ENCODE measurements at regions not wholly inside any gene's neighbourhood (a gene's known extent, or its start where the extent isn't known, plus 50 kb on each side); places are given as distances from the start of the nearest gene placed in this dataset.

DNA sequence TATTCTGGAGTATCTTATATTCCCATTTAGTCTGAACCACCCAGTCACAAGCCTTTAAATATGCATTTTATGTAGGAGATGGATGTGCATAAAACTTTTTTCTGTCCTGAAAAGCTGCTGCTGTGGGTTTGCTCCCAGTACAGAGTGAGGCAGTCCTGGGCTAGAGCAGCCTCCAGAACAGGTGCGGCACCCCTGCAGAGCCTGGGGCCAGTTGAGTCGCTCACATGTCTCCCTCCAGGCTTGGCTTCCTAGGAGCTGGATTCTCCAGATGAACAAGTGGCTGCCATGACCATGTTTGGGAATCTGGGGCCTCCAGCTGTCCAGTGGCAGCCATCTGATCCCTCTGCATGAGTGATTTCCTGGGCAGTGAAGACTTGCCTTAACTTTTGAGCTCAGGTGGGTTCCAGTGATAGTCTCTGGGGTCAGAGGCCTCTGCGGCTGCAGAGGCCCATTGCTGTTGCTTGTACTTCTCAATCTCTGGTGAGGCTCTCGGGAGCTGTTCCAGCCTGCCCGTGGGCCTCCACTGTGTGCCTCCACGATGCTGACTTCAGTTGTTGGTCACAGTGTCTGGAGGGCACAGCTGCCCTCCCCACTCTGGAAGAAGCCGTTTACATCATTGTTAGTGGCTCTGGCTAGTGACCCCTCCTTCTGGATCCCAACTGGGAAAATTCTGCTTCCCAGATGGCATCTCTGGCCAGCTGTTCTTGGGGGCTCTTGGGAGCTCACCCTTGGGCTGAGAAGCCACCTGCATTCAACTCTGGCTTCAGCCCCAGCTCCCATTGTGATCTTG lies 120.4 kb downstream of the EMX2 start:
- TF ChIP-seq JUN (IDR thresholded peaks at IDR 0.05; ENCODE audit: borderline replicate concordance, insufficient read depth, insufficient read length, low read depth) (no peak), POLR2A (IDR thresholded peaks at IDR 0.05; ENCODE audit: low read depth, low read length) (no peak), EZH2 (IDR thresholded peaks at IDR 0.05; ENCODE audit: borderline replicate concordance, low read depth, low read length, severe bottlenecking) (no peak), POLR2AphosphoS5 (IDR thresholded peaks at IDR 0.05; ENCODE audit: insufficient read depth, low read depth, low read length) (no peak), MYC (IDR thresholded peaks at IDR 0.05; ENCODE audit: low read depth, low read length) (no peak), GATA2 (IDR thresholded peaks at IDR 0.05; ENCODE audit: insufficient read depth, insufficient read length, low read depth, low read length) (no peak)
- TF ChIP-seq, protein P1, sequence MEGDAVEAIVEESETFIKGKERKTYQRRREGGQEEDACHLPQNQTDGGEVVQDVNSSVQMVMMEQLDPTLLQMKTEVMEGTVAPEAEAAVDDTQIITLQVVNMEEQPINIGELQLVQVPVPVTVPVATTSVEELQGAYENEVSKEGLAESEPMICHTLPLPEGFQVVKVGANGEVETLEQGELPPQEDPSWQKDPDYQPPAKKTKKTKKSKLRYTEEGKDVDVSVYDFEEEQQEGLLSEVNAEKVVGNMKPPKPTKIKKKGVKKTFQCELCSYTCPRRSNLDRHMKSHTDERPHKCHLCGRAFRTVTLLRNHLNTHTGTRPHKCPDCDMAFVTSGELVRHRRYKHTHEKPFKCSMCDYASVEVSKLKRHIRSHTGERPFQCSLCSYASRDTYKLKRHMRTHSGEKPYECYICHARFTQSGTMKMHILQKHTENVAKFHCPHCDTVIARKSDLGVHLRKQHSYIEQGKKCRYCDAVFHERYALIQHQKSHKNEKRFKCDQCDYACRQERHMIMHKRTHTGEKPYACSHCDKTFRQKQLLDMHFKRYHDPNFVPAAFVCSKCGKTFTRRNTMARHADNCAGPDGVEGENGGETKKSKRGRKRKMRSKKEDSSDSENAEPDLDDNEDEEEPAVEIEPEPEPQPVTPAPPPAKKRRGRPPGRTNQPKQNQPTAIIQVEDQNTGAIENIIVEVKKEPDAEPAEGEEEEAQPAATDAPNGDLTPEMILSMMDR (IDR thresholded peaks at IDR 0.05; ENCODE audit: extremely low read depth in 1 of 2, insufficient read depth in 1 of 2, low read depth in 1 of 2, low read length in 2 of 2), result no peak
- TF ChIP-seq, protein P2, sequence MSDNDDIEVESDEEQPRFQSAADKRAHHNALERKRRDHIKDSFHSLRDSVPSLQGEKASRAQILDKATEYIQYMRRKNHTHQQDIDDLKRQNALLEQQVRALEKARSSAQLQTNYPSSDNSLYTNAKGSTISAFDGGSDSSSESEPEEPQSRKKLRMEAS (IDR thresholded peaks at IDR 0.05; ENCODE audit: insufficient read depth, insufficient read length), result no peak

All from endothelial cell of umbilical vein (primary cell).